Calu3 (cell line): ENCODE measurements at regions not wholly inside any gene's neighbourhood (a gene's known extent, or its start where the extent isn't known, plus 50 kb on each side); places are given as distances from the start of the nearest gene placed in this dataset.

ENCODE experiments used
- BruUV-seq: library from RNA; stranded (reverse); fragments of 400-500 nt; replicated peaks from 2 replicates; lab custom pipeline; 2021; lab: Mats Ljungman, UMichigan
- CTCF ChIA-PET: fragments of 300-600 bp; sonication (Branson Sonifier 250); formaldehyde crosslinking; loops from one replicate; lab custom pipeline; 2022; ENCODE audit warnings: antibody characterized with exemption; lab: Charles Lee
- DNase-seq: peaks from one replicate; pipeline ENCODE4 v3.0.0; 2022
- H3K27ac Mint-ChIP-seq: one replicate; pipeline ENCODE4 v1.8.0; 2022; ENCODE audit warnings: mixed read lengths; ENCODE audit not compliant: unreplicated experiment
- H3K27me3 Mint-ChIP-seq: one replicate; pipeline ENCODE4 v1.8.0; 2022; ENCODE audit warnings: mixed read lengths; ENCODE audit not compliant: unreplicated experiment
- H3K36me3 Mint-ChIP-seq: one replicate; pipeline ENCODE4 v1.8.0; 2022; ENCODE audit warnings: mild to moderate bottlenecking, moderate library complexity, mixed read lengths; ENCODE audit not compliant: insufficient read depth, unreplicated experiment
- H3K4me1 Mint-ChIP-seq: one replicate; pipeline ENCODE4 v1.8.0; 2022; ENCODE audit warnings: mild to moderate bottlenecking, low read depth, mixed read lengths; ENCODE audit not compliant: unreplicated experiment
- H3K4me3 Mint-ChIP-seq: one replicate; pipeline ENCODE4 v1.8.0; 2022; ENCODE audit warnings: mild to moderate bottlenecking, low read depth, moderate library complexity, mixed read lengths; ENCODE audit not compliant: unreplicated experiment
- H3K9me3 Mint-ChIP-seq: one replicate; pipeline ENCODE4 v1.8.0; 2022; ENCODE audit warnings: low read depth, mixed read lengths; ENCODE audit not compliant: unreplicated experiment
- CTCF ChIP-seq: fragments of 200-600 bp; IDR thresholded peaks from one replicate; pipeline ENCODE4 v1.8.0; 2022; ENCODE audit warnings: antibody characterized with exemption; ENCODE audit not compliant: unreplicated experiment
- intact Hi-C: fragments of 100-400 bp; cut with micrococcal nuclease; formaldehyde crosslinking; loops from one replicate; pipeline ENCODE4 v1.10.0; 2022; ENCODE audit not compliant: unreplicated experiment

- Mint-ChIP-seq H3K9me3 (peaks cover 7% of the 10 kb centered on the region), H3K27ac (no peak overlapping the region), H3K27me3 (no peaks in the 10 kb centered on the region), H3K4me3 (no peak overlapping the region), H3K36me3 (no peaks in the 10 kb centered on the region), H3K4me1 (no peaks in the 10 kb centered on the region)
- no peak for TF ChIP-seq CTCF
- DNase-seq, result no peak
- intact Hi-C loops, result no loop called here
- CTCF ChIA-PET, result no interaction called here
- BruUV-seq, result no TSS peak
Observed at GRCh38 chr13:34020388-34020787, 202.4 kb downstream of the RFC3 start.

- BruUV-seq, result no TSS peak
- H3K4me1 Mint-ChIP-seq, result no peaks in the 10 kb centered on the region
- no peak overlapping the region for H3K4me3 Mint-ChIP-seq
- no peak overlapping the region for H3K27ac Mint-ChIP-seq
- intact Hi-C loops, result no loop called here
- H3K9me3 Mint-ChIP-seq, result peaks cover 7% of the 10 kb centered on the region
- H3K27me3 Mint-ChIP-seq, result no peaks in the 10 kb centered on the region
- no peak for TF ChIP-seq CTCF
- H3K36me3 Mint-ChIP-seq, result no peaks in the 10 kb centered on the region
- DNase-seq, result no peak
- CTCF ChIA-PET, result no interaction called here
Observed at GRCh38 chr13:34021619-34022018, 203.7 kb downstream of the RFC3 start.

- Mint-ChIP-seq H3K27ac (no peak overlapping the region), H3K4me1 (no peaks in the 10 kb centered on the region), H3K27me3 (no peaks in the 10 kb centered on the region), H3K9me3 (peaks cover 16% of the 10 kb centered on the region), H3K36me3 (no peaks in the 10 kb centered on the region), H3K4me3 (no peak overlapping the region)
- TF ChIP-seq CTCF, result no peak
- intact Hi-C loops, result no loop called here
- CTCF ChIA-PET, result no interaction called here
- no TSS peak for BruUV-seq
- DNase-seq, result no peak
Observed at GRCh38 chr13:34025746-34026145, 207.8 kb downstream of the RFC3 start.

- Mint-ChIP-seq H3K27me3 (no peaks in the 10 kb centered on the region), H3K9me3 (peaks cover 13% of the 10 kb centered on the region), H3K27ac (no peak overlapping the region), H3K4me3 (no peak overlapping the region), H3K36me3 (no peaks in the 10 kb centered on the region), H3K4me1 (no peaks in the 10 kb centered on the region)
- BruUV-seq, result no TSS peak
- intact Hi-C loops, result no loop called here
- CTCF ChIA-PET, result no interaction called here
- no peak for DNase-seq
- TF ChIP-seq CTCF, result no peak
Observed at GRCh38 chr13:34026308-34026707, 208.4 kb downstream of the RFC3 start.
